ENCODE measurements at regions not wholly inside any gene's neighbourhood (a gene's known extent, or its start where the extent isn't known, plus 50 kb on each side); places are given as distances from the start of the nearest gene placed in this dataset.

GRCh38 chr20:10978713-10979112, 304.9 kb upstream of the JAG1 start:
- H3K27ac ChIP-seq = no peak overlapping the region
- 73 to 78% methylated on average over 5 of the region's 5 CpGs for WGBS, 2 donors
- H3K36me3 ChIP-seq = no peaks in the 10 kb centered on the region
- H3K27me3 ChIP-seq = no peaks in the 10 kb centered on the region
- ATAC-seq = no peak
- TF ChIP-seq, protein P1, sequence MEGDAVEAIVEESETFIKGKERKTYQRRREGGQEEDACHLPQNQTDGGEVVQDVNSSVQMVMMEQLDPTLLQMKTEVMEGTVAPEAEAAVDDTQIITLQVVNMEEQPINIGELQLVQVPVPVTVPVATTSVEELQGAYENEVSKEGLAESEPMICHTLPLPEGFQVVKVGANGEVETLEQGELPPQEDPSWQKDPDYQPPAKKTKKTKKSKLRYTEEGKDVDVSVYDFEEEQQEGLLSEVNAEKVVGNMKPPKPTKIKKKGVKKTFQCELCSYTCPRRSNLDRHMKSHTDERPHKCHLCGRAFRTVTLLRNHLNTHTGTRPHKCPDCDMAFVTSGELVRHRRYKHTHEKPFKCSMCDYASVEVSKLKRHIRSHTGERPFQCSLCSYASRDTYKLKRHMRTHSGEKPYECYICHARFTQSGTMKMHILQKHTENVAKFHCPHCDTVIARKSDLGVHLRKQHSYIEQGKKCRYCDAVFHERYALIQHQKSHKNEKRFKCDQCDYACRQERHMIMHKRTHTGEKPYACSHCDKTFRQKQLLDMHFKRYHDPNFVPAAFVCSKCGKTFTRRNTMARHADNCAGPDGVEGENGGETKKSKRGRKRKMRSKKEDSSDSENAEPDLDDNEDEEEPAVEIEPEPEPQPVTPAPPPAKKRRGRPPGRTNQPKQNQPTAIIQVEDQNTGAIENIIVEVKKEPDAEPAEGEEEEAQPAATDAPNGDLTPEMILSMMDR (IDR thresholded peaks at IDR 0.05) = no peak
- H3K4me1 ChIP-seq = peaks cover 3 to 30% (median 12%) of the 10 kb centered on the region in 9 donors
- H3K4me3 ChIP-seq = no peak overlapping the region
- no peaks in the 10 kb centered on the region for H3K9me3 ChIP-seq
- intact Hi-C loops (cut with DNase I) = no loop called here
- no peak for DNase-seq

GRCh38 chr20:10982692-10983091, 308.9 kb upstream of the JAG1 start:
- DNase-seq = peak; percentile 46 to 78
- H3K27me3 ChIP-seq = no peaks in the 10 kb centered on the region
- no peaks in the 10 kb centered on the region for H3K9me3 ChIP-seq
- peak overlapping the region in 1 of 10 donors; percentile 5 for H3K4me3 ChIP-seq
- TF ChIP-seq, protein P1 (IDR thresholded peaks at IDR 0.05) = no peak
- H3K27ac ChIP-seq = peak overlapping the region in 7 of 10 donors; percentile 38 to 86 (median 71)
- intact Hi-C loops (cut with DNase I) = loop anchor here in 1 of 10 donors (5.0 kb wide), 1 partner anchor 85 kb away; no protein-coding TSS in a partner anchor
- peaks cover 3 to 49% (median 22%) of the 10 kb centered on the region in 9 donors for H3K4me1 ChIP-seq
- 38 to 45% methylated on average over 6 of the region's 6 CpGs for WGBS, 2 donors
- H3K36me3 ChIP-seq = no peaks in the 10 kb centered on the region
- peak; percentile 92 to 99 (median 96) for ATAC-seq

DNA sequence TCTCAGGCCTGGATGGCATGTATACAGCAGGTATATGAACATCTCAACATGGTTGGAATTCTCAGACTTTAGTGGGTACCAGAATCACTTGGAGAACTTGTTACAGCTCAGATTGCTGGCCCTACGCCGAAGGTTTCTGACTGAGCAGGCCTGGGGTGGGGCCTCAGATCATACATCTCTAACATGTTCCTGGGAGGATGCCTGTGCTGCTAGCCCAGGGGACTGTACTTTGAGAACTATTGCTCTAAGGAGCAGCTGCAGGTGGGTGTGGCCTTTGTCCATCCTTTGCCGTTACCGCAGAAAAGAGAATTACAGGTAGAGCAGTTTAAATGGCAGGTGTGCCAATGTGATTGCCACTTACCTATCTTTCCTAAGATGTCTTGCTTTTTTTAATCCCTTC, 310.5 kb upstream of the JAG1 start:
- ATAC-seq (no peak), DNase-seq (no peak)
- Histone ChIP-seq H3K4me3 (no peak overlapping the region), H3K27ac (peak overlapping the region in 2 of 10 donors; percentile 16 to 68), H3K4me1 (peaks cover 3 to 49% (median 22%) of the 10 kb centered on the region in 9 donors), H3K9me3 (no peaks in the 10 kb centered on the region), H3K36me3 (no peaks in the 10 kb centered on the region), H3K27me3 (no peaks in the 10 kb centered on the region)
- TF ChIP-seq, protein P1 (IDR thresholded peaks at IDR 0.05) = no peak
- intact Hi-C loops (cut with DNase I) = loop anchor here in 1 of 10 donors (5.0 kb wide), 1 partner anchor 83 kb away; no protein-coding TSS in a partner anchor
- WGBS, 2 donors = 96 to 98% methylated on average over 4 of the region's 4 CpGs

- no peaks in the 10 kb centered on the region for H3K27me3 ChIP-seq
- 46 to 60% methylated on average over 6 of the region's 6 CpGs for WGBS, 2 donors
- intact Hi-C loops (cut with DNase I) = loop anchor here in 2 of 10 donors (5.0 kb wide), 1 partner anchor 82 kb away; no protein-coding TSS in a partner anchor
Measured at GRCh38 chr20:10984913-10985312, 311.1 kb upstream of the JAG1 start.

More at GRCh38 chr20:10984913-10985312, 311.1 kb upstream of the JAG1 start:
- Histone ChIP-seq H3K4me1 (peaks cover 3 to 49% (median 22%) of the 10 kb centered on the region in 9 donors), H3K27ac (peak overlapping the region in 8 of 10 donors; percentile 13 to 52 (median 30)), H3K36me3 (no peaks in the 10 kb centered on the region), H3K4me3 (no peak overlapping the region), H3K9me3 (no peaks in the 10 kb centered on the region)
- DNase-seq (no peak), ATAC-seq (no peak)
- TF ChIP-seq, protein P1 (IDR thresholded peaks at IDR 0.05) = no peak
